ENCODE measurements at regions not wholly inside any gene's neighbourhood (a gene's known extent, or its start where the extent isn't known, plus 50 kb on each side); places are given as distances from the start of the nearest gene placed in this dataset.

- no peak for DNase-seq (ENCODE audit: low read depth, low spot score)
- TF ChIP-seq, protein P1, sequence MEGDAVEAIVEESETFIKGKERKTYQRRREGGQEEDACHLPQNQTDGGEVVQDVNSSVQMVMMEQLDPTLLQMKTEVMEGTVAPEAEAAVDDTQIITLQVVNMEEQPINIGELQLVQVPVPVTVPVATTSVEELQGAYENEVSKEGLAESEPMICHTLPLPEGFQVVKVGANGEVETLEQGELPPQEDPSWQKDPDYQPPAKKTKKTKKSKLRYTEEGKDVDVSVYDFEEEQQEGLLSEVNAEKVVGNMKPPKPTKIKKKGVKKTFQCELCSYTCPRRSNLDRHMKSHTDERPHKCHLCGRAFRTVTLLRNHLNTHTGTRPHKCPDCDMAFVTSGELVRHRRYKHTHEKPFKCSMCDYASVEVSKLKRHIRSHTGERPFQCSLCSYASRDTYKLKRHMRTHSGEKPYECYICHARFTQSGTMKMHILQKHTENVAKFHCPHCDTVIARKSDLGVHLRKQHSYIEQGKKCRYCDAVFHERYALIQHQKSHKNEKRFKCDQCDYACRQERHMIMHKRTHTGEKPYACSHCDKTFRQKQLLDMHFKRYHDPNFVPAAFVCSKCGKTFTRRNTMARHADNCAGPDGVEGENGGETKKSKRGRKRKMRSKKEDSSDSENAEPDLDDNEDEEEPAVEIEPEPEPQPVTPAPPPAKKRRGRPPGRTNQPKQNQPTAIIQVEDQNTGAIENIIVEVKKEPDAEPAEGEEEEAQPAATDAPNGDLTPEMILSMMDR (IDR thresholded peaks at IDR 0.05; ENCODE audit: low read depth, low read length), result no peak
- in situ Hi-C loops (cut with HindIII; ENCODE audit: low sequenced_read_pairs), result no loop called here
- no peak overlapping the region for H3K4me3 ChIP-seq (ENCODE audit: low read depth, low read length)
Measured at GRCh38 chr4:123342498-123342897, 54.1 kb upstream of the SPRY1 start.

- DNase-seq (ENCODE audit: low read depth, low spot score), result peak; percentile 17
- no peak overlapping the region for H3K4me3 ChIP-seq (ENCODE audit: low read depth, low read length)
- in situ Hi-C loops (cut with HindIII; ENCODE audit: low sequenced_read_pairs), result no loop called here
- TF ChIP-seq, protein P1 (IDR thresholded peaks at IDR 0.05; ENCODE audit: low read depth, low read length), result no peak
Measured at GRCh38 chr4:123343400-123344041, 53.1 kb upstream of the SPRY1 start.

DNA sequence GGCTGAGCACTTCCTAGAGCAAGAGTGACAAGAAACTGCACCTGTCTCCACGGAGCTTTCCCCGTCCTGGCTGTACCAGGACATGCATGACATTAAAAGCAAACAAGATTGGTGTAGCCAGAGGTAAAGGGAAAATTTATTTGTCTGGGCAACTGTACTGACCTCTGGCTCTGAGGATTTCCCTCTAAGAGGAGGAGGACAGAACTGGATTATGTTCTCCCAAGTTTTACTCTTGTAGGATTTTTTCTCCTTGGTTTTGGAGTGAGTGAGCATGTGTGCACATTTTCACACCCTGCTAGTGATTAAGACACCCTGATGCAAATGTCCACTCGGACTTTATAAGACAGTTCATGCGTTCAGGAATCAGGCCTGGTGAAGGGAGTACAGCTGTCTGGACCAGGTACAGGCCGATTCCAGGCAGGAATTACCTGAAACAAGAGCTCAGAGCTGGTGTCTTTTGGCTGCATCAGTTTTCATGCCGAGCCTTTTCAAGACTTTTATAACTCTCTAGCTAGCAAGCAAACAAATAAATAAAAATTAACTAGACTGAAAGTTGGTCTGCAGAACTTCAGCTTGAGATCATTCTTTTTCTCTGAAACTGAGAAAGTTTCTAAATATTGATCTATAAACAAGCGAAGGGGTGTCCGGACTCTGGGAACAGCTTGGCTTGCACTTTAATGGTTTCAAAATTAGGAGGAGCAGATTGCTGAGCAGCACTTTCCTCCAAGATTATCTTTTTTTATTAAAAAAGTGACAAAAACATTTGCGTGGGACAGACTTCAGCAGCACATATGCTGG is 51.3 kb upstream of the SPRY1 start:
- DNase-seq (ENCODE audit: low read depth, low spot score), result no peak
- TF ChIP-seq, protein P1 (IDR thresholded peaks at IDR 0.05; ENCODE audit: low read depth, low read length), result no peak
- in situ Hi-C loops (cut with HindIII; ENCODE audit: low sequenced_read_pairs), result no loop called here
- H3K4me3 ChIP-seq (ENCODE audit: low read depth, low read length), result no peak overlapping the region

- DNase-seq (ENCODE audit: low read depth, low spot score), result no peak
- H3K4me3 ChIP-seq (ENCODE audit: low read depth, low read length), result no peak overlapping the region
- TF ChIP-seq, protein P1 (IDR thresholded peaks at IDR 0.05; ENCODE audit: low read depth, low read length), result no peak
- in situ Hi-C loops (cut with HindIII; ENCODE audit: low sequenced_read_pairs), result no loop called here
Measured at GRCh38 chr4:123345935-123346300, 50.7 kb upstream of the SPRY1 start.

- in situ Hi-C loops (cut with HindIII; ENCODE audit: low sequenced_read_pairs), result no loop called here
- TF ChIP-seq, protein P1 (IDR thresholded peaks at IDR 0.05; ENCODE audit: low read depth, low read length), result no peak
- DNase-seq (ENCODE audit: low read depth, low spot score), result no peak
- no peak overlapping the region for H3K4me3 ChIP-seq (ENCODE audit: low read depth, low read length)
Measured at GRCh38 chr4:123346330-123346940, 50.2 kb upstream of the SPRY1 start.

Measured in astrocyte of the spinal cord (primary cell).